ENCODE measurements at regions not wholly inside any gene's neighbourhood (a gene's known extent, or its start where the extent isn't known, plus 50 kb on each side); places are given as distances from the start of the nearest gene placed in this dataset.

GRCh38 chr6:119726086-119726485 lies 376.5 kb upstream of the MAN1A1 start:
- no peak for TF ChIP-seq CTCF (conservative IDR thresholded peaks at IDR 0.05; ENCODE audit: low read depth, low read length)
- no peak for TF ChIP-seq POLR2A (IDR thresholded peaks at IDR 0.05; ENCODE audit: low read depth, low read length)

Measured in IMR-90 (cell line).